Endothelial cell of umbilical vein (primary cell): ENCODE measurements at regions not wholly inside any gene's neighbourhood (a gene's known extent, or its start where the extent isn't known, plus 50 kb on each side); places are given as distances from the start of the nearest gene placed in this dataset.

Experiments used
- BruUV-seq: library from RNA; stranded (reverse); fragments of 400-500 nt; replicated peaks from 2 replicates; lab custom pipeline; 2021; lab: Mats Ljungman, UMichigan
- CTCF ChIA-PET: fragments of 300-600, 350-600 bp; sonication (Branson Sonifier 250); formaldehyde crosslinking; loops from one replicate; lab custom pipeline; 2021; ENCODE audit warnings: antibody characterized with exemption, inconsistent platforms; lab: Charles Lee
- POLR2A ChIA-PET: fragments of 300-600, 350-600 bp; sonication (Branson Sonifier 250); formaldehyde crosslinking; loops from one replicate; lab custom pipeline; 2021; ENCODE audit warnings: antibody characterized with exemption, inconsistent platforms; lab: Charles Lee
- DNase-seq: peaks from one replicate; pipeline ENCODE4 v3.0.0-alpha.2; 2011; ENCODE audit warnings: low read depth, low spot score
- FAIRE-seq: peaks from 2 replicates; lab custom pipeline; 2011; peaks lifted over from hg19 to GRCh38; lab: Jason Lieb, UNC
- H2AFZ ChIP-seq: 2 replicates; pipeline ENCODE4 v1.6.0; 2012; ENCODE audit warnings: low read depth, low read length, control low read depth, inconsistent platforms
- H3K27ac ChIP-seq: 2 replicates; pipeline ENCODE4 v1.5.1; 2011; ENCODE audit warnings: low read depth, mild to moderate bottlenecking, control low read depth, low read length, moderate library complexity; ENCODE audit not compliant: insufficient read depth
- H3K27me3 ChIP-seq, 2 experiments: 2 replicates each; pipeline versions ENCODE4 v1.6.0 to v1.6.1; 2011; ENCODE audit warnings: low read length in 2 of 2, mixed read lengths in 1 of 2; ENCODE audit not compliant: control insufficient read depth in 2 of 2, insufficient read depth in 2 of 2
- H3K36me3 ChIP-seq, 2 experiments: 2 replicates in 1 of 2; 3 replicates in 1 of 2; pipeline ENCODE4 v1.5.1; 2011; ENCODE audit warnings: low read length in 2 of 2, mild to moderate bottlenecking in 1 of 2, moderate library complexity in 1 of 2; ENCODE audit not compliant: control insufficient read depth in 2 of 2, insufficient read depth in 2 of 2; ENCODE audit errors: extremely low read depth in 1 of 2
- H3K4me1 ChIP-seq: 3 replicates; pipeline ENCODE4 v1.5.1; 2011; ENCODE audit warnings: mild to moderate bottlenecking, low read length; ENCODE audit not compliant: control insufficient read depth, insufficient read depth; ENCODE audit errors: extremely low read depth
- H3K4me2 ChIP-seq: 2 replicates; pipeline ENCODE4 v1.6.1; 2011; ENCODE audit warnings: low read length, control low read depth, mixed read lengths; ENCODE audit not compliant: insufficient read depth
- H3K4me3 ChIP-seq, 3 experiments: fragments of 200-600 bp in 1 of 3; sonication (generic), shearing (Covaris generic) in 1 of 3; replicated peaks in 1 of 3; 2 replicates each; pipeline ENCODE4 v1.5.1; 2011 to 2016; ENCODE audit warnings: control low read depth in 3 of 3, low read length in 3 of 3, mild to moderate bottlenecking in 2 of 3, inconsistent platforms in 1 of 3, low read depth in 1 of 3, moderate library complexity in 1 of 3; ENCODE audit not compliant: insufficient read depth in 1 of 3
- H3K79me2 ChIP-seq: 2 replicates; pipeline ENCODE4 v1.6.0; 2012; ENCODE audit warnings: low read length, inconsistent platforms; ENCODE audit not compliant: control insufficient read depth, insufficient read depth
- H3K9ac ChIP-seq: replicated peaks from 2 replicates; pipeline ENCODE3; 2011; ENCODE audit warnings: low read length, control low read depth; ENCODE audit not compliant: insufficient read depth; ENCODE audit errors: extremely low read depth
- H3K9me1 ChIP-seq: replicated peaks from 3 replicates; pipeline ENCODE4 v1.6.0; 2011; ENCODE audit warnings: mild to moderate bottlenecking, low read length; ENCODE audit not compliant: control insufficient read depth, insufficient read depth; ENCODE audit errors: extremely low read depth
- H3K9me3 ChIP-seq: replicated peaks from 2 replicates; pipeline ENCODE4 v1.5.1; 2012; ENCODE audit warnings: low read length, inconsistent platforms; ENCODE audit not compliant: control insufficient read depth, insufficient read depth
- H4K20me1 ChIP-seq: replicated peaks from 2 replicates; pipeline ENCODE3; 2011; ENCODE audit warnings: mild to moderate bottlenecking, low read length; ENCODE audit not compliant: control insufficient read depth, insufficient read depth; ENCODE audit errors: extremely low read depth
- EZH2 ChIP-seq: IDR thresholded peaks from 2 replicates; pipeline ENCODE4 v1.6.1; 2012; ENCODE audit warnings: borderline replicate concordance, low read depth, mild to moderate bottlenecking, moderate library complexity, low read length, inconsistent platforms; ENCODE audit not compliant: severe bottlenecking
- FOS ChIP-seq: IDR thresholded peaks from 2 replicates; pipeline ENCODE4 v1.6.1; 2011; ENCODE audit warnings: mild to moderate bottlenecking, low read length, moderate library complexity, borderline replicate concordance; ENCODE audit not compliant: insufficient read depth
- GATA2 ChIP-seq: IDR thresholded peaks from 2 replicates; pipeline ENCODE4 v1.7.0; 2011; ENCODE audit warnings: low read depth, mild to moderate bottlenecking, moderate library complexity, mixed read lengths, low read length; ENCODE audit not compliant: insufficient read length, insufficient read depth
- JUN ChIP-seq: IDR thresholded peaks from 2 replicates; pipeline ENCODE4 v1.6.1; 2011; ENCODE audit warnings: borderline replicate concordance, low read depth; ENCODE audit not compliant: insufficient read length, insufficient read depth
- MYC ChIP-seq: IDR thresholded peaks from one replicate; pipeline ENCODE4 v1.6.1; 2011; ENCODE audit warnings: mild to moderate bottlenecking, low read depth, low read length
- POLR2A ChIP-seq: IDR thresholded peaks from 2 replicates; pipeline ENCODE4 v1.6.1; 2012; ENCODE audit warnings: low read depth, mild to moderate bottlenecking, control low read depth, low read length
- POLR2AphosphoS5 ChIP-seq: IDR thresholded peaks from 2 replicates; pipeline ENCODE4 v1.6.1; 2012; ENCODE audit warnings: low read depth, mild to moderate bottlenecking, control low read depth, low read length, moderate library complexity; ENCODE audit not compliant: insufficient read depth
- dilution Hi-C: fragments of 300-500 bp; cut with MboI; formaldehyde crosslinking; loops from one replicate; pipeline ENCODE4 v1.15.0; 2019; ENCODE audit warnings: low sequenced_read_pairs; ENCODE audit not compliant: extremely low pct_ligation_motif_present
- intact Hi-C: fragments of 100-400 bp; cut with micrococcal nuclease; formaldehyde crosslinking; loops from one replicate; pipeline ENCODE4 v1.10.0; 2022
- TF ChIP-seq, protein P1 (sequence below): IDR thresholded peaks from 2 replicates; pipeline ENCODE4 v1.6.1; 2011; ENCODE audit not compliant: insufficient read depth, insufficient read length
- TF ChIP-seq, protein P2 (sequence below), 2 donors: IDR thresholded peaks; 1 replicate in 1 of 2; 2 replicates in 1 of 2; pipeline ENCODE4 v1.5.1; 2011; ENCODE audit warnings: low read length in 2 of 2, mild to moderate bottlenecking in 2 of 2, moderate library complexity in 2 of 2, control low read depth in 1 of 2, inconsistent platforms in 1 of 2, low read depth in 1 of 2; ENCODE audit not compliant: insufficient read depth in 1 of 2; ENCODE audit errors: extremely low read depth in 1 of 2

DNA sequence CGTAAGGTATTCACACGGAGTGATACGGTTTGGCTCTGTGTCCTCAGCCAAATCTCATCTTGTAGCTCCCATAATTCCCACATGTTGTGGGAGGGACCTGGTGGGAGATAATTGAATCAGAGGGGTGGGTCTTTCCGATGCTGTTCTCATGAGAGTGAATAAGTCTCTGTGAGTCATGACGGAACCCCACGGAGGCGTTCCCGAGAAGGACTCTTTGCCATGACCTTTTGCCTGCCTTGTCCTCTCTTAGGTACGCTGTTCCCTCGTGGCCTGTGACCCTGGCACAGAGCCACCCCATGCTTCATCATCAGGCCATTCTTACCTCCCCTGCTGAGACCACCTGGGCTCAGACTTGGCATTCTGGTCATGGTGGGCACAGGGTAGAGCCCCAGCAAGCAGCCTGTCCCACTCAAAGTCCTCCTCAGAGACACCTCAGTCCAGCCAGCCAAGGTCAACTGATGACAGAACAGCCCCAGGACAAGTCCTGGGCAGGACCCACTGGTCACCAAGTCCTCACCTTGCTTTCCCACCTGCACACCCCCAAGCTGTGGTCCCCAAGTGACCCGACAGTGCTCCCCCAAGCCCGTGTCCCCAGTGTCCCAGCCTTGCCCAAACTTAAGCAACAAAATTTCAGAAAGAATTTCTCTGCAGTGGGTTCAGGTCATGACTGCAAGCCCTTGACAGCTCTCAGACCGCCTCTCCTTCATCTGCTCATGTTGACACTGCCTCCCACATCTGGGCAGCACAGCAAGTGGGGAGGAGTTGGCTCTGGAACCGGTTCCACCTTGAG, 158.4 kb downstream of the ACTL8 start:
- no peak for FAIRE-seq
- intact Hi-C loops, result no loop called here
- CTCF ChIA-PET, result no interaction called here

DNA sequence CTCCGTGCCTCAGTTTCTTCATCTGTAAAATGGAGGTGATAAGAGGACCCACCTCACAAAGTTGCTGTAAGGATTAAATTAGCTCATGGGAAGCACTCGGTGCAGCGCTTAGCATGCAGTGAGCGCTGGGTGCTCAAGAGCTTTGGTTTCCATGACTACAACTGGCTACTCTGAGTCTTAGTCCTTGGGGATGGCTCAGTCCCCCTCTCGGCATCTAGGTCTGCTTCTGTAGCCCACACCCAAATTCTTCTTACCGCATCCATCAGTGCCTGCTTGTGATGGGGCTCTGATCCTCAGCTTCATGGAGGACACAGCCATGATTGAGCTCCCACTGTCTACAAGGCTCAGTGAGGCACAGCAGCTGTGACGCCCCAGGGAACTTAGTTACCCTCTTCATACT, 159.0 kb downstream of the ACTL8 start:
- Histone ChIP-seq H3K27ac (no peak overlapping the region), H3K36me3 (no peaks in the 10 kb centered on the region), H2AFZ (no peak overlapping the region), H3K79me2 (no peaks in the 10 kb centered on the region), H4K20me1 (no peaks in the 10 kb centered on the region), H3K9me1 (no peaks in the 10 kb centered on the region), H3K9ac (no peak overlapping the region), H3K4me3 (no peak overlapping the region), H3K9me3 (peaks cover 2% of the 10 kb centered on the region), H3K4me2 (no peak overlapping the region), H3K4me1 (no peaks in the 10 kb centered on the region), H3K27me3 (no peaks in the 10 kb centered on the region)
- intact Hi-C loops (no loop called here), dilution Hi-C loops (no loop called here)
- no TSS peak for BruUV-seq
- CTCF ChIA-PET, result no interaction called here
- no peak for FAIRE-seq
- POLR2A ChIA-PET, result no interaction called here
- DNase-seq, result no peak
- no peak for TF ChIP-seq FOS
- TF ChIP-seq GATA2, result no peak
- TF ChIP-seq POLR2AphosphoS5, result no peak
- no peak for TF ChIP-seq MYC
- TF ChIP-seq POLR2A, result no peak
- no peak for TF ChIP-seq JUN
- TF ChIP-seq, protein P1, sequence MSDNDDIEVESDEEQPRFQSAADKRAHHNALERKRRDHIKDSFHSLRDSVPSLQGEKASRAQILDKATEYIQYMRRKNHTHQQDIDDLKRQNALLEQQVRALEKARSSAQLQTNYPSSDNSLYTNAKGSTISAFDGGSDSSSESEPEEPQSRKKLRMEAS, result no peak
- no peak for TF ChIP-seq EZH2
- TF ChIP-seq, protein P2, sequence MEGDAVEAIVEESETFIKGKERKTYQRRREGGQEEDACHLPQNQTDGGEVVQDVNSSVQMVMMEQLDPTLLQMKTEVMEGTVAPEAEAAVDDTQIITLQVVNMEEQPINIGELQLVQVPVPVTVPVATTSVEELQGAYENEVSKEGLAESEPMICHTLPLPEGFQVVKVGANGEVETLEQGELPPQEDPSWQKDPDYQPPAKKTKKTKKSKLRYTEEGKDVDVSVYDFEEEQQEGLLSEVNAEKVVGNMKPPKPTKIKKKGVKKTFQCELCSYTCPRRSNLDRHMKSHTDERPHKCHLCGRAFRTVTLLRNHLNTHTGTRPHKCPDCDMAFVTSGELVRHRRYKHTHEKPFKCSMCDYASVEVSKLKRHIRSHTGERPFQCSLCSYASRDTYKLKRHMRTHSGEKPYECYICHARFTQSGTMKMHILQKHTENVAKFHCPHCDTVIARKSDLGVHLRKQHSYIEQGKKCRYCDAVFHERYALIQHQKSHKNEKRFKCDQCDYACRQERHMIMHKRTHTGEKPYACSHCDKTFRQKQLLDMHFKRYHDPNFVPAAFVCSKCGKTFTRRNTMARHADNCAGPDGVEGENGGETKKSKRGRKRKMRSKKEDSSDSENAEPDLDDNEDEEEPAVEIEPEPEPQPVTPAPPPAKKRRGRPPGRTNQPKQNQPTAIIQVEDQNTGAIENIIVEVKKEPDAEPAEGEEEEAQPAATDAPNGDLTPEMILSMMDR (IDR thresholded peaks at IDR 0.05; ENCODE audit: extremely low read depth in 1 of 2, insufficient read depth in 1 of 2, low read depth in 1 of 2, low read length in 2 of 2), result no peak

More for the DNA sequence above, 158.4 kb downstream of the ACTL8 start:
- H4K20me1 ChIP-seq, result no peaks in the 10 kb centered on the region
- no peak overlapping the region for H2AFZ ChIP-seq
- no peaks in the 10 kb centered on the region for H3K9me1 ChIP-seq
- dilution Hi-C loops, result no loop called here
- H3K9ac ChIP-seq, result no peak overlapping the region
- H3K27ac ChIP-seq, result no peak overlapping the region
- DNase-seq, result no peak
- no peak overlapping the region for H3K4me2 ChIP-seq
- BruUV-seq, result no TSS peak
- POLR2A ChIA-PET, result no interaction called here
- no peaks in the 10 kb centered on the region for H3K79me2 ChIP-seq
- no peak for TF ChIP-seq MYC
- H3K4me3 ChIP-seq, result no peak overlapping the region
- H3K9me3 ChIP-seq, result peaks cover 2% of the 10 kb centered on the region
- H3K36me3 ChIP-seq, result no peaks in the 10 kb centered on the region
- H3K27me3 ChIP-seq, result no peaks in the 10 kb centered on the region
- no peaks in the 10 kb centered on the region for H3K4me1 ChIP-seq
